Skin epidermis (tissue), 12 donors: ENCODE measurements at regions not wholly inside any gene's neighbourhood (a gene's known extent, or its start where the extent isn't known, plus 50 kb on each side); places are given as distances from the start of the nearest gene placed in this dataset.
"Not testable (repeated sequence)": the region's sequence is repeated elsewhere in the genome, so short reads cannot be mapped to it uniquely, and the experiment has no call there.

Source experiments
- H3K27ac ChIP-seq, 21 experiments: fragments of 200-600 bp; sonication (generic) in 11 of 21; one replicate each; pipeline ENCODE4 v1.5.0; 2020; ENCODE audit warnings: mild to moderate bottlenecking in 3 of 21, inconsistent platforms in 2 of 21, moderate library complexity in 2 of 21
- H3K4me3 ChIP-seq, 7 experiments: fragments of 200-600 bp; sonication (generic) in 2 of 7; one replicate each; pipeline ENCODE4 v1.5.0; 2020; ENCODE audit warnings: inconsistent platforms in 2 of 7, mild to moderate bottlenecking in 2 of 7, moderate library complexity in 1 of 7

- Histone ChIP-seq H3K27ac (no peak overlapping the region), H3K4me3 (no peak overlapping the region)
These were observed 375.4 kb downstream of the DDX10 start for GRCh38 chr11:109040303-109040702.

- Histone ChIP-seq H3K4me3 (no peak overlapping the region), H3K27ac (no peak overlapping the region)
These were observed 377.0 kb downstream of the DDX10 start for GRCh38 chr11:109041876-109042275.

GRCh38 chr11:109043315-109043714 lies 378.4 kb downstream of the DDX10 start:
- no peak overlapping the region for H3K27ac ChIP-seq
- H3K4me3 ChIP-seq: no peak overlapping the region

GRCh38 chr11:109046284-109046992 lies 375.6 kb upstream of the C11orf87 start:
- H3K4me3 ChIP-seq: no peak overlapping the region

DNA sequence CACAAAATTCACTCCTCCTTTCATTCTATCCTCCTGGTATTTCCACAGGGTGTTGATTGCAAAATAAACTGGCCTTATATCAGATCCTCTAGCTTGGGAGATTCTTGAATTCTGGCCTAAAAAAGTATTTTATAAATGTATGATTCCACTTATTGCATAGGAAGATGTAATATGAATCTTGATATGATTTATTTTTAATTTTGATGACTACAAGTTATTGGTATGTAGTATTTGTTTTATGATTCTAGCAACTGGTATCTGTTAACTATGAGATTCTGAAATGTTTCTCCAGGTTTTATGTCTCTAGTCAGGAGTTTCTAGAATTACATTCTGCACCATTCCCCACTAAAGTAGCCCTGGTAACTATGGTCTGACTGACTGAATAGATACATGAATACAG lies 373.9 kb upstream of the C11orf87 start:
- Histone ChIP-seq H3K4me3 (no peak overlapping the region), H3K27ac (no peak overlapping the region)

More at GRCh38 chr11:109046284-109046992, 375.6 kb upstream of the C11orf87 start:
- no peak overlapping the region for H3K27ac ChIP-seq

DNA sequence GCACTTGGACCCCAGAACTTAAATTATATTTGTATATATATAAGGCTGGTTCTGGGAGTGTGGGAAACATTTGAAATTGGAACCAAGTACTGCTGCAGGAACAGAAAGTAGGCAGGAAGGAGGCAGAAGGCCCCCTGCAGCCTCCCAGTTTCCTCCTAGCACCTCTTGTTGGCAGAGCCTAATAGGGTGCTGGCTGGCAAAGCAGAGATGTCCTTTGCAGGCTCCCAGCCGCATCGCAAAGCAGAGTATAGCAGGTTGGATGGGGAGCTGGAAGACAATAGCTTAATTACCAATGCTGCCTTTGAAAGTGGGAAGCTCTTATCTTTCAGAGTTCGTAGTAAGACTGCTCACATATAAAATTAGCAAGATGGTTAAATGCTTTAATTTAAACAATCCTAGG lies 370.8 kb upstream of the C11orf87 start:
- Histone ChIP-seq H3K27ac (no peak overlapping the region), H3K4me3 (no peak overlapping the region)

GRCh38 chr11:109059402-109059801 lies 362.6 kb upstream of the C11orf87 start:
- H3K27ac ChIP-seq: no peak overlapping the region
- no peak overlapping the region for H3K4me3 ChIP-seq

GRCh38 chr11:109061394-109061793 lies 360.6 kb upstream of the C11orf87 start:
- H3K27ac ChIP-seq: no peak overlapping the region

GRCh38 chr11:109062445-109062844 lies 359.5 kb upstream of the C11orf87 start:
- H3K4me3 ChIP-seq: no peak overlapping the region

More at GRCh38 chr11:109061394-109061793, 360.6 kb upstream of the C11orf87 start:
- no peak overlapping the region for H3K4me3 ChIP-seq

GRCh38 chr11:109062871-109063270 lies 359.1 kb upstream of the C11orf87 start:
- no peak overlapping the region for H3K4me3 ChIP-seq

More at GRCh38 chr11:109062445-109062844, 359.5 kb upstream of the C11orf87 start:
- H3K27ac ChIP-seq: no peak overlapping the region

DNA sequence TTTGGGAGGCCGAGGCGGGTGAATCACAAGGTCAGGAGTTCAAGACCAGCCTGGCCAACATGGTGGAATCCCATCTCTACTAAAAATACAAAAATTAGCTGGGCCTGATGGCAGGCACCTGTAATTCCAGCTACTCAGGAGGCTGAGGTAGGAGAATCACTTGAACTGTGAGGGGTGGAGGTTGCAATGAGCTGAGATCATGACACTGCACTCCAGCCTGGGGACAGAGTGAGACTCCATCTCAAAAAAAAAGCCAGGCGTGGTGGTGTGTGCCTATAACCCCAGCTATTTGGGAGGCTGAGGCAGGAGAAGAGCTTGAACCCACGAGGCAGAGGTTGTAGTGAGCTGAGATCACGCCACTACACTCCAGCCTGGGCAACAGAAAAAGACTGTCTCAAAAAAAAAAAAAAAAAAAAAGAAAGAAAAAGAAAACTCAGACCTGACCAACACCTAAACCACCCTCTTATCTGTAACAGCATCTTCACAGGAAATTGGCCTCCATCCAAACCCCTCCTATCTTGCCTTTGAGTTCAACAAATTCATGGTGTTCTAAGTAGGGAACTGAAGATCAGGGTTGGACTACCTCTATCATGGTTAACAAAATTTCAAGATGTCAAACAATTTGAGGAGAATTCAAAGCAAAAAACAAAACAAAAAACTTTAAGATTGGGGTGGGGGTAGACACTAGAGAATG lies 357.2 kb upstream of the C11orf87 start:
- not testable (repeated sequence) for H3K27ac ChIP-seq, H3K4me3 ChIP-seq

More at GRCh38 chr11:109062871-109063270, 359.1 kb upstream of the C11orf87 start:
- no peak overlapping the region for H3K27ac ChIP-seq

- H3K27ac ChIP-seq: no peak overlapping the region
- H3K4me3 ChIP-seq: no peak overlapping the region
These were observed 350.7 kb upstream of the C11orf87 start for GRCh38 chr11:109071262-109071661.

GRCh38 chr11:109071712-109072524 lies 350.1 kb upstream of the C11orf87 start:
- Histone ChIP-seq H3K27ac (peak overlapping the region in 1 of 21 experiments; percentile 9), H3K4me3 (no peak overlapping the region)

DNA sequence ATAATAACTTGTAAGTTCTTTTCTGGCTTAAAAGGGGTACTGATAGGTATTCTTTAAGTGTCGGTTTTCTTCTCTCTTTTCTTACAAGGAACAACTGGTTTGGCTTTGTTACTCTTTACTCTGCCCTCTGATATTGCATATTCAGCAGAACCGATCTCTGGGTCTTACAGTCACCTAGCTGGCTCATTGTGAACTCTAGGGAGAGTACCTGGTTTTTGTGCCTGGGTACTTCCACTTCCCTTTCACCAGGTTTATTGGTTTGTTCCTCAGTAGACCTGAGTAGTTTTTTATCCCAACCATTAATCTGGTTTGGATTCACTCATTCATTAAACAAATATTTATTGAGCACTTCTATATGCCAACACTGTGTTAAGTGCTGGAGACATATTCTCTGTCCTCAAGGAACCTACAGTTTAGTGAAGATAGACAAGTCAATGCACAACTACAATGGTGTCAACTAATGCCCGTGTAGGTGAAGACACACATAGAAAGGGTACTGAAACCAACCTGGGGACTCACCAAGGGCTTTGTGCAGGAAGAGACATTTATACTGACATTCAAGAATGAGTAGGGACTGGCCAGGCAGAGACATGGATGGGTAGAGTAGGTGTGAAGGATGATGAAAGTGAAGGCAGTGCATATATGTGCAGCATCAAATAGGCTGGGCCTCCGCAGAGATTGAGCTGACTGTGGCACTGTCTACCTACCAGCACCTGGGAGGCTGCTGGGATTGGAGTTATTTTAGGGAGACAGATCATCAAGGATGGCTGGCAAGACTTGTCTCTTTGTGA lies 348.8 kb upstream of the C11orf87 start:
- H3K27ac ChIP-seq: no peak overlapping the region
- no peak overlapping the region for H3K4me3 ChIP-seq

GRCh38 chr11:109075976-109076375 lies 346.0 kb upstream of the C11orf87 start:
- H3K4me3 ChIP-seq: no peak overlapping the region

GRCh38 chr11:109076870-109077269 lies 345.1 kb upstream of the C11orf87 start:
- no peak overlapping the region for H3K4me3 ChIP-seq
- no peak overlapping the region for H3K27ac ChIP-seq

More at GRCh38 chr11:109075976-109076375, 346.0 kb upstream of the C11orf87 start:
- no peak overlapping the region for H3K27ac ChIP-seq

DNA sequence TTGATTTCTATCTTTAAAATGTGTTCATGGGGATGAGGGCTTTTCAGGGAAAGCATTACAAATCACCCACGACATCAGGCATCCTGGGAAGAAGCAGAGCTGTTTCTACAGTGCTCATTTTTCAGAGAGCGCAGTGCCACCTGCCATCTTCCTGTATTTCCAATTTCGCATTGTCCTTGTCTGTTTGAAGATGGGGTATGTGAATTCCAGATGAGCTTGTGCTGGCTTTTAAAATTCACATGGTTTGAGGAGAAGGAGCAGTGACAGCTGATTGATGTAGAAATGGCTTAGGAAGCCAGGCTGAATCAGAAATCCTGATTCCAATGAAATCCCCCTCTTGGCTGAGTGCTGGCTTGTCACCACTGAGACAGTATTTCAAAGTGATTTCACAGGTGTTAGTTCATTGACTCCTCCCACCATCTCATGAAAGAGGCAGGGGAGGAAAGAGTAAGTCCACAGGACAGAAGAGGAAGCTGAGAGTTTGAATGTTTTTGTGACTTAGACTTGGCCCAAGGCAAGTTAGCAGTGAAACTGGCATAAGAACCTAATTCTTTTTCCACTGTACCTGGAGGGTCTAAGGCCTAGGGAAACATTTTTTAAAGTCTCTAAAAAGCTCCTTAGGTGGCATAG lies 344.6 kb upstream of the C11orf87 start:
- Histone ChIP-seq H3K4me3 (no peak overlapping the region), H3K27ac (no peak overlapping the region)

DNA sequence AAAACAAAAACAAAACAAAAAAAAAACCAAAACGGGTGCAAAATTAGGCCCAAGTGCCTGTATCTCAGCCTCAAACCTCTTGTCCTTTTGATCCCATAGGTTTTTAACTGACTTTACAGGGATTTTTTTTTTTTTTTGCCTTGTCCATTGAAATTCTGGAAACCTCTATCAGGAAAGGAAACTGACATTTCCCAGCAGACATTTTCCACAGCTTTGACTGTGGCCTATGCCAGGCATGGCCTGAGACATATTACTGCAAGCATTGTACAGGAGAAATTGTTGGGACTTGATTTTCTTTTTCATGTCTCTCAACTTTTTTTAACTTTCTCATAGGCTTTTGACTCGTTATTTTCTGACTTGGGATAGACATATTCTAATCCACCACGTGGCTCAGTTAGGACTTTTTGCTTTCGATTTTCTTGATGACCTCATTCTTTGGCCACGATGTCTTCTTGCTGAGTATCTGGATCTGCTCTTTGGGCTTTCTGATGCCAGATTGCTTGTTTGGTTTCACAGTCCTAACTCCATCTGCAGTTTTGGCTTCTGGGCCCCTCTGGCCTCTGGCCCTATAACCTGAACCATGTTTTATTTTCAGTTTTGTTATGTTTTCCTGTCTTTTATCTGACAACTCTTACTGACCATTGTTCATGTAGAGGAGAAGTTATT lies 336.1 kb upstream of the C11orf87 start:
- peak overlapping the region in 1 of 21 experiments; percentile 14 for H3K27ac ChIP-seq
- no peak overlapping the region for H3K4me3 ChIP-seq

- no peak overlapping the region for H3K27ac ChIP-seq
- H3K4me3 ChIP-seq: no peak overlapping the region
These were observed 335.1 kb upstream of the C11orf87 start for GRCh38 chr11:109086931-109087330.
